K562 (cell line): ENCODE measurements at regions not wholly inside any gene's neighbourhood (a gene's known extent, or its start where the extent isn't known, plus 50 kb on each side); places are given as distances from the start of the nearest gene placed in this dataset.

Source experiments
- GTF2E2 ChIP-seq: fragments of 200-800 bp; sonication (Bioruptor generic); IDR thresholded peaks from 2 replicates; pipeline ENCODE4 v1.6.1; 2016; ENCODE audit warnings: missing genetic modification characterization, missing compliant biosample characterization
- MCM2 ChIP-seq: fragments of 450-650 bp; IDR thresholded peaks from 2 replicates; pipeline ENCODE4 v1.6.1; 2017; ENCODE audit warnings: low read depth, mild to moderate bottlenecking
- TAF1 ChIP-seq: IDR thresholded peaks from 2 replicates; pipeline ENCODE4 v1.6.1; 2011; ENCODE audit warnings: mild to moderate bottlenecking, low read length, moderate library complexity; ENCODE audit not compliant: insufficient read depth, control insufficient read depth, severe bottlenecking; ENCODE audit errors: extremely low read depth
- TEAD1 ChIP-seq, 2 experiments: fragments of 450-650 bp in 1 of 2; sonication (generic) in 1 of 2; formaldehyde crosslinking; IDR thresholded peaks; 2 replicates each; pipeline versions ENCODE4 v1.4.0 to v1.8.0; 2020 to 2022; ENCODE audit warnings: mild to moderate bottlenecking in 2 of 2, missing genetic modification reagents in 1 of 2
- TF ChIP-seq, protein P1 (sequence below), 2 experiments: fragments of 450-650 bp; formaldehyde crosslinking in 1 of 2; IDR thresholded peaks; 2 replicates each; pipeline versions ENCODE4 v1.4.0 to v1.6.1; 2014 to 2020; ENCODE audit warnings: mild to moderate bottlenecking in 2 of 2, borderline replicate concordance in 1 of 2, low read depth in 1 of 2
- TF ChIP-seq, protein P2 (sequence below): sonication (generic); formaldehyde crosslinking; IDR thresholded peaks from 2 replicates; pipeline ENCODE4 v1.8.0; 2022; ENCODE audit warnings: missing genetic modification reagents, mild to moderate bottlenecking, moderate library complexity, borderline replicate concordance
- TF ChIP-seq, protein P3 (sequence below): fragments of 450-650 bp; IDR thresholded peaks from 2 replicates; pipeline ENCODE4 v1.7.1; 2018; ENCODE audit warnings: mild to moderate bottlenecking, low read depth; ENCODE audit not compliant: partially characterized antibody

DNA sequence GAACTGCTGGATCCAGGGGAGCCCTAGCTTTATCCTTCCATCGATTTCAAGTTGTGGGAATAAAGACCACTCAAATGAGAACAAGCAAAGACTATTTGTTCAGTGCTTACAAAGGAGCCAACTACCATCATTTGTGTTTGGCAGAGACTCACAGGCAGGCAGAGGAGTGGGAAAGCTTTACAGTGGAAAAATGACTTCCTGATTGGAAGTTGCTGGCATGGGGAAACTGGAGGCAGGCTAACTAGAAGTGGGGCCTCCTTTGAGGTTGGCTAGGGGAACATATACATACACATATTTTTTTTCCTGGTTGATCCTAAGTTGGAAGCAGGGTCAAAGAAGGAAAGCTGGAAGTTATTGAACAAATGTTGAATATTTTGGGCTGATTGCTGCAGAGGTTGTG is 121.7 kb downstream of the ACTBL2 start:
- TF ChIP-seq, protein P1, sequence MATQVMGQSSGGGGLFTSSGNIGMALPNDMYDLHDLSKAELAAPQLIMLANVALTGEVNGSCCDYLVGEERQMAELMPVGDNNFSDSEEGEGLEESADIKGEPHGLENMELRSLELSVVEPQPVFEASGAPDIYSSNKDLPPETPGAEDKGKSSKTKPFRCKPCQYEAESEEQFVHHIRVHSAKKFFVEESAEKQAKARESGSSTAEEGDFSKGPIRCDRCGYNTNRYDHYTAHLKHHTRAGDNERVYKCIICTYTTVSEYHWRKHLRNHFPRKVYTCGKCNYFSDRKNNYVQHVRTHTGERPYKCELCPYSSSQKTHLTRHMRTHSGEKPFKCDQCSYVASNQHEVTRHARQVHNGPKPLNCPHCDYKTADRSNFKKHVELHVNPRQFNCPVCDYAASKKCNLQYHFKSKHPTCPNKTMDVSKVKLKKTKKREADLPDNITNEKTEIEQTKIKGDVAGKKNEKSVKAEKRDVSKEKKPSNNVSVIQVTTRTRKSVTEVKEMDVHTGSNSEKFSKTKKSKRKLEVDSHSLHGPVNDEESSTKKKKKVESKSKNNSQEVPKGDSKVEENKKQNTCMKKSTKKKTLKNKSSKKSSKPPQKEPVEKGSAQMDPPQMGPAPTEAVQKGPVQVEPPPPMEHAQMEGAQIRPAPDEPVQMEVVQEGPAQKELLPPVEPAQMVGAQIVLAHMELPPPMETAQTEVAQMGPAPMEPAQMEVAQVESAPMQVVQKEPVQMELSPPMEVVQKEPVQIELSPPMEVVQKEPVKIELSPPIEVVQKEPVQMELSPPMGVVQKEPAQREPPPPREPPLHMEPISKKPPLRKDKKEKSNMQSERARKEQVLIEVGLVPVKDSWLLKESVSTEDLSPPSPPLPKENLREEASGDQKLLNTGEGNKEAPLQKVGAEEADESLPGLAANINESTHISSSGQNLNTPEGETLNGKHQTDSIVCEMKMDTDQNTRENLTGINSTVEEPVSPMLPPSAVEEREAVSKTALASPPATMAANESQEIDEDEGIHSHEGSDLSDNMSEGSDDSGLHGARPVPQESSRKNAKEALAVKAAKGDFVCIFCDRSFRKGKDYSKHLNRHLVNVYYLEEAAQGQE (IDR thresholded peaks at IDR 0.05; ENCODE audit: borderline replicate concordance), result no peak
- TF ChIP-seq, protein P1 (CRISPR knock-in tag; IDR thresholded peaks at IDR 0.05; ENCODE audit: low read depth), result no peak
- TF ChIP-seq TEAD1 (CRISPR knock-in tag; IDR thresholded peaks at IDR 0.05), result no peak
- no peak for TF ChIP-seq GTF2E2 (tag)
- no peak for TF ChIP-seq TAF1
- TF ChIP-seq, protein P2, sequence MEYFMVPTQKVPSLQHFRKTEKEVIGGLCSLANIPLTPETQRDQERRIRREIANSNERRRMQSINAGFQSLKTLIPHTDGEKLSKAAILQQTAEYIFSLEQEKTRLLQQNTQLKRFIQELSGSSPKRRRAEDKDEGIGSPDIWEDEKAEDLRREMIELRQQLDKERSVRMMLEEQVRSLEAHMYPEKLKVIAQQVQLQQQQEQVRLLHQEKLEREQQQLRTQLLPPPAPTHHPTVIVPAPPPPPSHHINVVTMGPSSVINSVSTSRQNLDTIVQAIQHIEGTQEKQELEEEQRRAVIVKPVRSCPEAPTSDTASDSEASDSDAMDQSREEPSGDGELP (CRISPR knock-in tag), result no peak
- TF ChIP-seq MCM2, result no peak
- TF ChIP-seq, protein P3, sequence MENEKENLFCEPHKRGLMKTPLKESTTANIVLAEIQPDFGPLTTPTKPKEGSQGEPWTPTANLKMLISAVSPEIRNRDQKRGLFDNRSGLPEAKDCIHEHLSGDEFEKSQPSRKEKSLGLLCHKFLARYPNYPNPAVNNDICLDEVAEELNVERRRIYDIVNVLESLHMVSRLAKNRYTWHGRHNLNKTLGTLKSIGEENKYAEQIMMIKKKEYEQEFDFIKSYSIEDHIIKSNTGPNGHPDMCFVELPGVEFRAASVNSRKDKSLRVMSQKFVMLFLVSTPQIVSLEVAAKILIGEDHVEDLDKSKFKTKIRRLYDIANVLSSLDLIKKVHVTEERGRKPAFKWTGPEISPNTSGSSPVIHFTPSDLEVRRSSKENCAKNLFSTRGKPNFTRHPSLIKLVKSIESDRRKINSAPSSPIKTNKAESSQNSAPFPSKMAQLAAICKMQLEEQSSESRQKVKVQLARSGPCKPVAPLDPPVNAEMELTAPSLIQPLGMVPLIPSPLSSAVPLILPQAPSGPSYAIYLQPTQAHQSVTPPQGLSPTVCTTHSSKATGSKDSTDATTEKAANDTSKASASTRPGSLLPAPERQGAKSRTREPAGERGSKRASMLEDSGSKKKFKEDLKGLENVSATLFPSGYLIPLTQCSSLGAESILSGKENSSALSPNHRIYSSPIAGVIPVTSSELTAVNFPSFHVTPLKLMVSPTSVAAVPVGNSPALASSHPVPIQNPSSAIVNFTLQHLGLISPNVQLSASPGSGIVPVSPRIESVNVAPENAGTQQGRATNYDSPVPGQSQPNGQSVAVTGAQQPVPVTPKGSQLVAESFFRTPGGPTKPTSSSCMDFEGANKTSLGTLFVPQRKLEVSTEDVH, result no peak
